ENCODE measurements at regions not wholly inside any gene's neighbourhood (a gene's known extent, or its start where the extent isn't known, plus 50 kb on each side); places are given as distances from the start of the nearest gene placed in this dataset.

GRCh38 chr21:14869984-14870852 is 194.6 kb downstream of the NRIP1 start:
- DNase-seq, result no peak

GRCh38 chr21:14866859-14867765 is 197.7 kb downstream of the NRIP1 start:
- no peak for DNase-seq

GRCh38 chr21:14864211-14865021 is 200.4 kb downstream of the NRIP1 start:
- peak in 47 of 51 donors; percentile 7 to 91 (median 62) for DNase-seq

- DNase-seq, result peak in 1 of 51 donors; percentile 28
Observed at GRCh38 chr21:14863745-14864210, 201.0 kb downstream of the NRIP1 start.

- peak in 1 of 51 donors; percentile 2 for DNase-seq
Observed at GRCh38 chr21:14862794-14863720, 201.7 kb downstream of the NRIP1 start.

DNA sequence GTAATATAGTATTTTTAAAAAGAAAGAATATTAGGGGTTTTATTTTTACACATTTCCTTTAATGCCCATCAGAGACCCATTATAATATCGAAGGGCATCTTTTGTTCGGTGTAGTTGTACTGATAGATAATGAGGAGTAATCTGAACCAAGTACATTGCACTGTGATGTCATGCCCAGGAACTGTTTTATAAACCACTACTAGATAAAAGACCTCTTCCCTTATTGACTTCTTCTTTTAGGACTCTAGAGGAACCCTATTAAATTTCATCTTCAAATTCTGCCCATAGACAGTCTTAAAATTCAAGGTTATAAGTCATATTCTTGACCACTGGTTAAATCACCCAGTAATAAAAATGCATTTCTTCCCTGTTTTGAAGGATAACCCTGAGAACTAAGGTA is 206.5 kb downstream of the NRIP1 start:
- no peak for DNase-seq

- no peak for DNase-seq
Observed at GRCh38 chr21:14857529-14857928, 207.3 kb downstream of the NRIP1 start.

GRCh38 chr21:14850394-14850793 is 214.4 kb downstream of the NRIP1 start:
- DNase-seq, result no peak

DNA sequence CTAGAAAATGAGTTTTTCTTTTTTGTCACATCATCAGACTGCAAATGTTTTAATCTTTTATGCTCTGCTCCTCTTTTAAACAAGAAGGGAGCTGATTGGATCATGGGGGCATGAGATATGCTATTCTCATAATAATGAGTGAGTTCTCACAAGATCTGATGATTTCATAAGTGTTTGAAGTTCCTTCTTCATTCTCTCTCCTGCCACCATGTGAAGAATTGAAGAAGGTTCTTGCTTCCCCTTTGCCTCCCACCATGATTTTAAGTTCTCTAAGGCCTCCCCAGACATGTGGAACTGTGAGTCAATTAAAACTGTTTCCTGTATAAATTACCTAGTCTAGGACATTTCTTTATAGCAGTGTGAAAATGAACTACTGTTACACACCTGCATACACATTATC is 218.2 kb downstream of the NRIP1 start:
- DNase-seq, result no peak

GRCh38 chr21:14844001-14844400 is 220.8 kb downstream of the NRIP1 start:
- no peak for DNase-seq

DNA sequence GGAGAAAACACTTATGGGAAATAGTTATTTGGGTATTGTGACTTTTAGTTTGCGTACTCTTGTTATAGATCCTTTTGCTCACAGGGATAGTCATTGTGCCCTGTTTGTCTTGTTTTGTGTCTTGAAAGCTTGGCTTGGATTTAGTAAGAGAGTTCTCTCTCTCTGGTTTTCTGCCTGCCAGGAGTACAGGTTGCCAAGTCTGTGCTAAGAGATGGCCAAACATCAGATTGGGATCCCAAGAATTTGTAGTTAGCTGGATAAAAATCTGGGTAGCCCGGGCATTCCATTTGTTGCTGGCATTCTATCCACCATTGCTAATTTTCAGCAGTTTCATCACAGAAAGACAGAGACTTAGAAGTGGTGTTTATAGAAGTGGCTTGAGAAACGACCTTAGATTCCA is 222.2 kb downstream of the NRIP1 start:
- peak in 1 of 51 donors; percentile 19 for DNase-seq

DNA sequence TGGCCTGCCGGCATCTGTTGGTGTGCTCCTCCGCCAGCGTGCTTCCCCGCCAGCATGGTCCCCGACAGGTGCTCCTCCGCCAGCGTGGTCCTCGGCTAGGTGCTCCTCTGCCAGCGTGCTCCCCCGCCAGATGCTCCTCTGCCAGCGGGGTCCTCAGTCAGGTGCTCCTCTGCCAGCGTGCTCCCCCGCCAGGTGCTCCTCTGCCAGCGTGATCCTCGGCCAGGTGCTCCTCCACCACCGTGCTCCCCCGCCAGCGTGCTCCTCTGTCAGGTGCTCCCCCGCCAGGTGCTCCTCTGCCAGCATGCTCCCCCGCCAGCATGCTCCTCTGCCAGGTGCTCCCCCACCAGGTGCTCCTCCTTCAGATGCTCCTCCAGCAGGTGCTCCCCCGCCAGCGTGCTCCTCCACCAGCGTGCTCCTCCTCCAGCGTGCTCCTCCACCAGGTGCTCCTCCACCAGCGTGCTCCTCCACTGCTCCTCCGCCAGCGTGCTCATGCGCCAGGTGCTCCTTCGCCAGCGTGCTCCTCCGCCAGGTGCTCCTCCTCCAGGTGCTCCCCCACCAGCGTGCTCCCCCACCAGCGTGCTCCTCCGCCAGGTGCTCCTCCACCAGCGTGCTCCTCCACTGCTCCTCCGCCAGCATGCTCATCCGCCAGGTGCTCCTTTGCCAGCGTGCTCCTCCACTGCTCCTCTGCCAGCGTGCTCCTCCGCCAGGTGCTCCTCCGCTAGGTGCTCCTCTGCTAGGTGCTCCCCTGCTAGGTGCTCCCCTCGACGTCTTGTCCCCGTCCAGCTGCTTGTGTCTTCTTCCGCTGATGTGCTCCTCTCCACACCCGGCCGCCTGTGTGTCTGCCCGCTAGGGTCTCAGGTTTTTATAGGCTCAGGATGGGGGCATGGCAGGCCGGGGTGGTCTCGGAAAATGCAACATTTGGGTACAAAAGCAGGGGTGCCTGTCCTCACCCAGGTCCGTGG is 223.0 kb downstream of the NRIP1 start:
- DNase-seq, result no peak

DNA sequence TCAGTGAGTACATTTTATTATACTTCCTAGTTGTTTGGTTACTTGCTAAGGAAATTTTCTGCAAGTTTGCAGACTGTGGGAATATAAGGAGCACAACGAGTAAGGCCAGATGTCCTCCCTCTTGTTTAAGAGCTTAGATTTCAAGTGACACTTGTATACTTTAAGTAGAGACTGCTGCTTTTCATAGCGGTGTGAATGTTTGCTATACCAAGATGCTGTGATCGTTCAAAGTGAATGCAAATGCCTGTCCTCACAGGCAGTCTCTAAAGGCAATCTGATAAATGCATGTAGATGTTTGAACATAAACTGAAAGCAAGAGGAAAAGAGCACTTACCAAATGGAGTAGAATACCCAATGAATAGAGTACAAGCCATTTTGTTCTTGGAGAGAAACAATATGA is 226.4 kb downstream of the NRIP1 start:
- DNase-seq, result no peak

GRCh38 chr21:14836950-14837349 is 227.8 kb downstream of the NRIP1 start:
- no peak for DNase-seq

DNA sequence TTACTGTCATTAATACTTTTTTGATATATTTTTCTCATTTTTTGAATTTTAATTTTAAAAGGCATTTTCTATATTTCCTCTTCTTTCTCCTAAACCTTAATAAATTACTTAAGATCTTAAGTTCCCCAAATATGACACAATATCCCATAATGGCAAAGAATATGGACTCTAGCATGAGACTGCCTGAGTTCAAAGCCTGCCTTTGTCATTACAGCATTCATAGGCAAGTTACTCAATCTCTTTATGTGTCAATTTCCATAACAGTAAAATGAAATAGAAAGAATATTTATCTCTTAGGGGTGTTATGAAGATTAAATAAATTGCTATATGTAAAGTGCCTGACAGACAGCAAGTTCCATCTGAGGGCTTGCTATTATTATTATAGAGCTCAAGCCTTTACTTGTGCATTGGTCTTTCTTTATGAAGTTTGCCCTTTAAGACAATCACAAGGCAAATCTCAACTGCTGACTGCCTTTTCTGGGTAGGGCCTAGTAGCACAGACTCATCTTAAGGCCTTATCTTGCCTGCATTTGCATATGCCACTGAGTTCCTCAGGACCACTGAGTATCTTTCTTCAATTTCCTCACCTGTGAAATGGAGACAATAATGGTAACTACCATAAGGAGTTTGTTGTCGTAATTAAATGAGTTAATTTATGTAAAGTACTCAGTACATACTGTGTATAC is 231.0 kb downstream of the NRIP1 start:
- no peak for DNase-seq

DNA sequence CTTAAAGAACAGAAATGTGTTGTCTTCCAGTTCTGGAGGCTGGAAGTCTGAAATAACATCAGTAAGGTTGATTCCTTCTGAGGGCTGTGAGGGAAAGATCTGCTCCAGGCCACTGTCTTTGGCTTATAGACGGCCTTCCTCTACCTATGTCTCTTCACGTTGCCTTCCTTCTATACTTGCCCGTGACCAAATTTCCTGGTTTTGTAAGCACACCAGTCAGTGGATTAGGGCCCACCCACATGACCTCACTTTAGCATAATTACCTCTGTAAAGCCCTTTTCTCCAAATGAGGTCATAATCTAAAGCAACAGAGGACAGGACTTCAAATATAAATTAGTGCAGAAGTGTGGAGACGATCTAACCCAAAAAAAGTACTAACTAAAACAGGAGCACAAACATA is 231.6 kb downstream of the NRIP1 start:
- DNase-seq, result no peak

GRCh38 chr21:14830307-14830706 is 234.5 kb downstream of the NRIP1 start:
- no peak for DNase-seq

DNA sequence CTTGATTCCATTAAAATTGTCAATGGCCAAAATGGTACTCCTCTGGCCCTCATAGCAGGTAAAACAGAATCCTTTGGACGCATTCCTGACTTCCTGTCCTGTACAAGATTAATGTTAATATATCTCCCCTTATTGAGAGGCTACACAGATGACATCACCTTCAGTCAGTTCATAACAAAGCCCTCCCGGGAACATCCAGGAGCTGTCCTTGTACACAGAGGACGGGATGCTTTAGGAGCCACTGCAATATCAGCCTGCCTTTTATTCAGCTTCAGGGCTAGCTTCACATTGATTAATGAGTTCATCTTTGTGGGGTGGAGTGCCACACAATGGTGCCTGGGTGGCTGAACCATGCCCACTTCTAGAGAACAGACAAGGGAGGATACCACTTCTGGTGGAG is 235.1 kb downstream of the NRIP1 start:
- DNase-seq, result no peak
